ENCODE measurements at regions not wholly inside any gene's neighbourhood (a gene's known extent, or its start where the extent isn't known, plus 50 kb on each side); places are given as distances from the start of the nearest gene placed in this dataset.

- Histone ChIP-seq H2AFZ (ENCODE audit: low read depth, low read length) (no peak overlapping the region), H3K27me3 (ENCODE audit: insufficient read depth, low read length, poor library complexity) (no peaks in the 10 kb centered on the region), H3K4me2 (ENCODE audit: insufficient read depth, low read length) (no peak overlapping the region), H3K9me3 (ENCODE audit: insufficient read depth, low read length, severe bottlenecking) (peaks cover 6% of the 10 kb centered on the region), H3K36me3 (ENCODE audit: insufficient read depth, low read length) (no peaks in the 10 kb centered on the region), H3K4me1 (ENCODE audit: insufficient read depth, low read length) (no peaks in the 10 kb centered on the region), H3K27ac (ENCODE audit: low read length) (no peak overlapping the region), H4K20me1 (ENCODE audit: insufficient read depth, low read length) (no peaks in the 10 kb centered on the region), H3K9ac (ENCODE audit: low read depth, low read length) (no peak overlapping the region), H3K79me2 (ENCODE audit: insufficient read depth, low read length) (no peaks in the 10 kb centered on the region), H3K4me3 (ENCODE audit: low read depth in 1 of 2, low read length in 2 of 2) (no peak overlapping the region)
- no peak for DNase-seq
- TF ChIP-seq, protein P1, sequence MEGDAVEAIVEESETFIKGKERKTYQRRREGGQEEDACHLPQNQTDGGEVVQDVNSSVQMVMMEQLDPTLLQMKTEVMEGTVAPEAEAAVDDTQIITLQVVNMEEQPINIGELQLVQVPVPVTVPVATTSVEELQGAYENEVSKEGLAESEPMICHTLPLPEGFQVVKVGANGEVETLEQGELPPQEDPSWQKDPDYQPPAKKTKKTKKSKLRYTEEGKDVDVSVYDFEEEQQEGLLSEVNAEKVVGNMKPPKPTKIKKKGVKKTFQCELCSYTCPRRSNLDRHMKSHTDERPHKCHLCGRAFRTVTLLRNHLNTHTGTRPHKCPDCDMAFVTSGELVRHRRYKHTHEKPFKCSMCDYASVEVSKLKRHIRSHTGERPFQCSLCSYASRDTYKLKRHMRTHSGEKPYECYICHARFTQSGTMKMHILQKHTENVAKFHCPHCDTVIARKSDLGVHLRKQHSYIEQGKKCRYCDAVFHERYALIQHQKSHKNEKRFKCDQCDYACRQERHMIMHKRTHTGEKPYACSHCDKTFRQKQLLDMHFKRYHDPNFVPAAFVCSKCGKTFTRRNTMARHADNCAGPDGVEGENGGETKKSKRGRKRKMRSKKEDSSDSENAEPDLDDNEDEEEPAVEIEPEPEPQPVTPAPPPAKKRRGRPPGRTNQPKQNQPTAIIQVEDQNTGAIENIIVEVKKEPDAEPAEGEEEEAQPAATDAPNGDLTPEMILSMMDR (IDR thresholded peaks at IDR 0.05; ENCODE audit: borderline replicate concordance, extremely low read depth, low read length, poor library complexity, severe bottlenecking), result no peak
- no peak for TF ChIP-seq EZH2 (IDR thresholded peaks at IDR 0.05; ENCODE audit: borderline replicate concordance, low read depth, low read length, severe bottlenecking)
- no peak for ATAC-seq (ENCODE audit: insufficient read depth, low read depth)
Observed at GRCh38 chr1:5586629-5587028, 405.6 kb downstream of the NPHP4 start.

DNA sequence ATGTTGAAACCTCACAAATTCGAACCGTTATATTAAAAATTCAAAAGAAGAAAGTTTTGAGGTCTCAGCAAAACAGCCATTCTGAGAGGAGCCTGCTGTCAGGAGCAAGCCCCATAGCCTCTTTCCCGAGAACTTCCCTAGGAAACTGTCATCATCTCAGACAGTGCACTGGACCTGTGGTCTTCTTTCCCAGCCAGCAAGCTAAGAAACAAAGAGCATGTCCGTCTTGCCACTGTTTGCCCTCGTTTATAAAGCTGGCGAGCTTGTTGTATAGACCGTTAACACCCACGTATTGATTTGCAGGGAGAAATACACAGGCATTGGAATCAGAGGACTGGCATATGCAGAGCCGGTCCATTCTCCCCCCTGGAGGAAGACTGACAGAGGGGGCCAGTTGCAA is 407.0 kb downstream of the NPHP4 start:
- no peak overlapping the region for H3K27ac ChIP-seq (ENCODE audit: low read length)
- TF ChIP-seq, protein P1 (IDR thresholded peaks at IDR 0.05; ENCODE audit: borderline replicate concordance, extremely low read depth, low read length, poor library complexity, severe bottlenecking), result no peak
- no peak for TF ChIP-seq EZH2 (IDR thresholded peaks at IDR 0.05; ENCODE audit: borderline replicate concordance, low read depth, low read length, severe bottlenecking)
- H3K4me2 ChIP-seq (ENCODE audit: insufficient read depth, low read length), result no peak overlapping the region
- no peak for ATAC-seq (ENCODE audit: insufficient read depth, low read depth)
- no peaks in the 10 kb centered on the region for H3K27me3 ChIP-seq (ENCODE audit: insufficient read depth, low read length, poor library complexity)
- no peaks in the 10 kb centered on the region for H4K20me1 ChIP-seq (ENCODE audit: insufficient read depth, low read length)
- no peak overlapping the region for H3K9ac ChIP-seq (ENCODE audit: low read depth, low read length)
- DNase-seq, result no peak
- no peaks in the 10 kb centered on the region for H3K4me1 ChIP-seq (ENCODE audit: insufficient read depth, low read length)
- H3K36me3 ChIP-seq (ENCODE audit: insufficient read depth, low read length), result no peaks in the 10 kb centered on the region
- no peaks in the 10 kb centered on the region for H3K9me3 ChIP-seq (ENCODE audit: insufficient read depth, low read length, severe bottlenecking)
- no peak overlapping the region for H3K4me3 ChIP-seq (ENCODE audit: low read depth in 1 of 2, low read length in 2 of 2)
- H3K79me2 ChIP-seq (ENCODE audit: insufficient read depth, low read length), result no peaks in the 10 kb centered on the region
- no peak overlapping the region for H2AFZ ChIP-seq (ENCODE audit: low read depth, low read length)

DNA sequence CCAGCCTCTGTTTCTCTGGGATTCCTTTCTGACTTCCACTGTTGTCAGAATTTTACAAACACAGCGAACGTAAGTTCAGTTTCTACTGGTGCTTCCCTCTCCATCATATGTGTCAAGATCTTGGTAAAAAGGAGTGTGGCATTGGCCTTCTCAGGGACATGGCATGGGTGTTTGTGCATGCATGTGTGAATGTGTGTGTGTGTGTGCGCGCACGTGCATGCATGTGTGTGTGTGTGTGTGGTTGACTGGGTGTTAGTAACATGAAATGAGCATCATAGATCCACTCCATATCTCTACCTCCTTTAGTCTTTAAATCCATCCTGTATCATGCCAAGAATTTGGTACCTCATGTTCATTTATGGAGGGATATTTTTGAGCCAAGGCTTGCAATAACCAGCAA is 411.3 kb downstream of the NPHP4 start:
- H3K27me3 ChIP-seq (ENCODE audit: insufficient read depth, low read length, poor library complexity), result no peaks in the 10 kb centered on the region
- no peaks in the 10 kb centered on the region for H3K79me2 ChIP-seq (ENCODE audit: insufficient read depth, low read length)
- DNase-seq (no peak), ATAC-seq (ENCODE audit: insufficient read depth, low read depth) (no peak)
- H3K4me2 ChIP-seq (ENCODE audit: insufficient read depth, low read length), result no peak overlapping the region
- no peak overlapping the region for H3K4me3 ChIP-seq (ENCODE audit: low read depth in 1 of 2, low read length in 2 of 2)
- no peak overlapping the region for H3K27ac ChIP-seq (ENCODE audit: low read length)
- no peak for TF ChIP-seq EZH2 (IDR thresholded peaks at IDR 0.05; ENCODE audit: borderline replicate concordance, low read depth, low read length, severe bottlenecking)
- TF ChIP-seq, protein P1 (IDR thresholded peaks at IDR 0.05; ENCODE audit: borderline replicate concordance, extremely low read depth, low read length, poor library complexity, severe bottlenecking), result no peak
- H4K20me1 ChIP-seq (ENCODE audit: insufficient read depth, low read length), result no peaks in the 10 kb centered on the region
- H3K9ac ChIP-seq (ENCODE audit: low read depth, low read length), result no peak overlapping the region
- H3K9me3 ChIP-seq (ENCODE audit: insufficient read depth, low read length, severe bottlenecking), result no peaks in the 10 kb centered on the region
- no peaks in the 10 kb centered on the region for H3K4me1 ChIP-seq (ENCODE audit: insufficient read depth, low read length)
- no peaks in the 10 kb centered on the region for H3K36me3 ChIP-seq (ENCODE audit: insufficient read depth, low read length)
- no peak overlapping the region for H2AFZ ChIP-seq (ENCODE audit: low read depth, low read length)

GRCh38 chr1:5579966-5580365 is 412.3 kb downstream of the NPHP4 start:
- Histone ChIP-seq H3K4me1 (ENCODE audit: insufficient read depth, low read length) (no peaks in the 10 kb centered on the region), H3K36me3 (ENCODE audit: insufficient read depth, low read length) (no peaks in the 10 kb centered on the region), H3K27me3 (ENCODE audit: insufficient read depth, low read length, poor library complexity) (no peaks in the 10 kb centered on the region), H3K79me2 (ENCODE audit: insufficient read depth, low read length) (no peaks in the 10 kb centered on the region), H3K9me3 (ENCODE audit: insufficient read depth, low read length, severe bottlenecking) (no peaks in the 10 kb centered on the region), H2AFZ (ENCODE audit: low read depth, low read length) (no peak overlapping the region), H3K4me3 (ENCODE audit: low read depth in 1 of 2, low read length in 2 of 2) (no peak overlapping the region), H3K4me2 (ENCODE audit: insufficient read depth, low read length) (no peak overlapping the region), H4K20me1 (ENCODE audit: insufficient read depth, low read length) (no peaks in the 10 kb centered on the region), H3K9ac (ENCODE audit: low read depth, low read length) (no peak overlapping the region), H3K27ac (ENCODE audit: low read length) (no peak overlapping the region)
- TF ChIP-seq EZH2 (IDR thresholded peaks at IDR 0.05; ENCODE audit: borderline replicate concordance, low read depth, low read length, severe bottlenecking), result no peak
- TF ChIP-seq, protein P1 (IDR thresholded peaks at IDR 0.05; ENCODE audit: borderline replicate concordance, extremely low read depth, low read length, poor library complexity, severe bottlenecking), result no peak
- no peak for ATAC-seq (ENCODE audit: insufficient read depth, low read depth)
- DNase-seq, result no peak
